PC-3 (cell line): ENCODE measurements at regions not wholly inside any gene's neighbourhood (a gene's known extent, or its start where the extent isn't known, plus 50 kb on each side); places are given as distances from the start of the nearest gene placed in this dataset.

Experiments
- CTCF ChIP-seq: fragments of 300-600 bp; sonication (generic); conservative IDR thresholded peaks from 2 replicates; pipeline ENCODE4 v1.5.1; 2017; ENCODE audit warnings: antibody characterized with exemption, low read depth, mild to moderate bottlenecking, low read length
- EZH2 ChIP-seq: fragments of 300-600 bp; sonication (generic); IDR thresholded peaks from one replicate; pipeline ENCODE4 v1.6.1; 2017; ENCODE audit warnings: antibody characterized with exemption, mild to moderate bottlenecking, low read length; ENCODE audit not compliant: unreplicated experiment

DNA sequence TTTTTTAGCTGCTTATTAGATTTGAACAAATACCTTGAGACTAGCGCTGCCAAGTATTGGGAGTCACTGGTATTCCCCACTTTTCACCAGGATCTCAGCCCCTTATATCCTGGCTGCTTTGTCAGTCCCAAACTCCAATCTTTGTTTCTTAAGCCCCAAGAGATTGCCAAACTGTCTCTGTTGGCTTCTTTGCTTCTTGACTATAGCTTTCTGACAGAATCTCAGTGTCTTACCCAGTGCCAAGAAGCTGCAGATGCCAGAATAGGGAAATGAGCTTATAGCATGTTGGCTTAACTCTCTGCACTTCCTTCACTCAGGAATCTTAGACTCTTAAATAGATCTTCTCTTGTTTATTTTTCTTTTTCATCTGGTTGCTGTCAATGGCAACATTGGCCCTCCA is 297.5 kb upstream of the DCAF8L1 start:
- no peak for TF ChIP-seq CTCF
- TF ChIP-seq EZH2, result no peak
